ENCODE measurements at regions not wholly inside any gene's neighbourhood (a gene's known extent, or its start where the extent isn't known, plus 50 kb on each side); places are given as distances from the start of the nearest gene placed in this dataset.

- TF ChIP-seq POLR2A (IDR thresholded peaks at IDR 0.05; ENCODE audit: low read length) (no peak), GATA1 (IDR thresholded peaks at IDR 0.05; ENCODE audit: low read depth, low read length) (no peak)
Measured at GRCh38 chr1:170366980-170367379, 165.0 kb upstream of the GORAB start.

Data from erythroblast (primary cell).